ENCODE measurements at regions not wholly inside any gene's neighbourhood (a gene's known extent, or its start where the extent isn't known, plus 50 kb on each side); places are given as distances from the start of the nearest gene placed in this dataset.
A peak's percentile ranks its signal among the peaks of the same experiment; 100 is the strongest.

- TF ChIP-seq CTCF (IDR thresholded peaks at IDR 0.05; ENCODE audit: low read depth, low read length) (peak; percentile 79), EZH2phosphoT487 (IDR thresholded peaks at IDR 0.05; ENCODE audit: low read depth) (no peak)
Observed at GRCh38 chr17:51461578-51462004, 201.2 kb downstream of the UTP18 start.
